Thoracic aorta (tissue), 2 donors: ENCODE measurements at regions not wholly inside any gene's neighbourhood (a gene's known extent, or its start where the extent isn't known, plus 50 kb on each side); places are given as distances from the start of the nearest gene placed in this dataset.

Experiments used
- ATAC-seq: fragments of 150-250 bp; one replicate; pipeline ENCODE4 v1.8.0; 2017; ENCODE audit warnings: low read depth; ENCODE audit not compliant: insufficient number of reproducible peaks, low FRiP score
- DNase-seq: peaks from one replicate; pipeline ENCODE4 v3.0.0-alpha.2; 2020; ENCODE audit warnings: low spot score
- H3K27ac ChIP-seq, 2 donors: fragments of 200-600 bp; sonication (generic); 1 replicate in 1 of 2; 2 replicates in 1 of 2; pipeline ENCODE4 v1.5.1; 2016; ENCODE audit warnings: mild to moderate bottlenecking in 2 of 2, moderate library complexity in 2 of 2
- H3K27me3 ChIP-seq: fragments of 200-600 bp; sonication (generic); replicated peaks from 2 replicates; pipeline ENCODE4 v1.6.0; 2016; ENCODE audit warnings: mild to moderate bottlenecking; ENCODE audit not compliant: insufficient read depth
- H3K36me3 ChIP-seq: fragments of 200-600 bp; sonication (generic); one replicate; pipeline ENCODE4 v1.5.1; 2016
- H3K4me1 ChIP-seq, 2 donors: fragments of 200-600 bp; sonication (generic); 1 replicate in 1 of 2; 2 replicates in 1 of 2; pipeline versions ENCODE4 v1.5.1 to v1.6.0; 2016; ENCODE audit warnings: low read depth in 2 of 2, mild to moderate bottlenecking in 1 of 2; ENCODE audit not compliant: control insufficient read depth in 1 of 2
- H3K4me3 ChIP-seq: fragments of 200-600 bp; sonication (generic); 2 replicates; pipeline ENCODE4 v1.5.1; 2016; ENCODE audit warnings: mild to moderate bottlenecking
- H3K9me3 ChIP-seq: fragments of 200-600 bp; sonication (generic); 2 replicates; pipeline ENCODE4 v1.5.1; 2016
- TF ChIP-seq, protein P1 (sequence below): fragments of 200-600 bp; sonication (generic); IDR thresholded peaks from one replicate; pipeline ENCODE4 v1.5.1; 2019; ENCODE audit warnings: antibody characterized with exemption

DNA sequence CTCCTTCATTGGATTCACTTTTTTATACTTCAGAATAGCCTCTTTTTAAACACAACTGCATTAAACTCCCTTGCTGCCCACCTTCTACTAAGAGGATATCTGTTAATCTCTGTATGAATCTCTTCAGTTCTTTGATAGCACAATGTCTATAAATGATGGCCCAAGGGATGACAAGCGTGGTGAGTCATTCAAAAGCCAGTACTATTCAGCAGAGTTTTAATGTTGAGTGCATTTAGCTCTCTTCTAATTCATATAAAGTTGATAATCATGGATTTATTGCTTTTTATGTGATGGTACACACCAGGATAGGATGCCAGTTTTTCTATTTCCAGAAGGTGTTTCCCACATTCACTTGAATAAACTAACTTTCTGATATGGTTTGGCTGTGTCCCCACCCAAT is 57.4 kb upstream of the HECTD2 start:
- Histone ChIP-seq H3K36me3 (no peaks in the 10 kb centered on the region), H3K9me3 (no peaks in the 10 kb centered on the region), H3K4me3 (no peak overlapping the region), H3K27ac (peak overlapping the region; percentile 93 to 94), H3K27me3 (no peaks in the 10 kb centered on the region), H3K4me1 (peaks cover 30 to 38% of the 10 kb centered on the region in 2 donors)
- TF ChIP-seq, protein P1, sequence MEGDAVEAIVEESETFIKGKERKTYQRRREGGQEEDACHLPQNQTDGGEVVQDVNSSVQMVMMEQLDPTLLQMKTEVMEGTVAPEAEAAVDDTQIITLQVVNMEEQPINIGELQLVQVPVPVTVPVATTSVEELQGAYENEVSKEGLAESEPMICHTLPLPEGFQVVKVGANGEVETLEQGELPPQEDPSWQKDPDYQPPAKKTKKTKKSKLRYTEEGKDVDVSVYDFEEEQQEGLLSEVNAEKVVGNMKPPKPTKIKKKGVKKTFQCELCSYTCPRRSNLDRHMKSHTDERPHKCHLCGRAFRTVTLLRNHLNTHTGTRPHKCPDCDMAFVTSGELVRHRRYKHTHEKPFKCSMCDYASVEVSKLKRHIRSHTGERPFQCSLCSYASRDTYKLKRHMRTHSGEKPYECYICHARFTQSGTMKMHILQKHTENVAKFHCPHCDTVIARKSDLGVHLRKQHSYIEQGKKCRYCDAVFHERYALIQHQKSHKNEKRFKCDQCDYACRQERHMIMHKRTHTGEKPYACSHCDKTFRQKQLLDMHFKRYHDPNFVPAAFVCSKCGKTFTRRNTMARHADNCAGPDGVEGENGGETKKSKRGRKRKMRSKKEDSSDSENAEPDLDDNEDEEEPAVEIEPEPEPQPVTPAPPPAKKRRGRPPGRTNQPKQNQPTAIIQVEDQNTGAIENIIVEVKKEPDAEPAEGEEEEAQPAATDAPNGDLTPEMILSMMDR, result no peak
- ATAC-seq (no peak), DNase-seq (no peak)

DNA sequence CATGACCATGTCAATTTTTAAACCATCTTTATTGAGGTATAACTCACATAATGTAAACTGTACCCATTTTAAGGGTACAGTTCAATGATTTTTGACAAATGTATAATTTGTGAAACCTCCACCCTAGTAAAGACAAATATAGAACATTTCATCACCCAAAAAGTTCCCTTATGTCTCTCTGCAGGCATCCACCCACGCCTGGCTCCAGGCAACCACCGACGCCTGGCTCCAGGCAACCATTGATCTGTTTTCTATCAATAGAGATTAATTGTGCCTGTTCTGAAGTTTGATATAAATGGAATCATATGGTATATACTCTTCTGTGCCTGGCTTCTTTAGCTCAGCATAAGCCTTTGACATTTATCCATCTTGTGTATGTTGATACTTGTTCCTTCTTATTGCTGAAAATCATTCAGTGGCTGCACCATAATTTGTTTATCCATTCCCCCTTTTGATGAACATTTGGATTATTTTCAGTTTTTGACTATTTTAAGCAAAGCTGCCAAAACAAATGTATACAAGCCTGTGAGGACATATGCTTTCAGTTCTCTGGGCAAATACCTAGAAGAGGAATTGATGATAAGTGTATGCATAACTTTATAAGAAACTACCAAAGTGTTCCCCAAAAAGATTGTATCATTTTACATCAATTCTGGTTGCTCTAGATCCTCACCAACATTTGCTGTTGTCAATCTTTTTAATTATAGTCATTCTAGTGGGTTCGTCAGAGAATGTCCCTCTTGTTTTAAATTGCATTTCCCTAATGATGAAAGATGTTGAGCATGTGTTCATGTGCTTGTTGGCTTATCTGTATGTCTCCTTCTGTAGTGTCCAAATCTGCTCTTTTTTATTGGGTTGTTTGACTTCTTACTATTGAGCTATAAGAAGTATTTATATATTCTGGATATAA is 55.7 kb upstream of the HECTD2 start:
- Histone ChIP-seq H3K4me1 (peaks cover 22 to 26% of the 10 kb centered on the region in 2 donors), H3K36me3 (no peaks in the 10 kb centered on the region), H3K4me3 (no peak overlapping the region), H3K27me3 (no peaks in the 10 kb centered on the region), H3K27ac (no peak overlapping the region), H3K9me3 (no peaks in the 10 kb centered on the region)
- TF ChIP-seq, protein P1, result no peak
- no peak for DNase-seq
- ATAC-seq, result no peak

DNA sequence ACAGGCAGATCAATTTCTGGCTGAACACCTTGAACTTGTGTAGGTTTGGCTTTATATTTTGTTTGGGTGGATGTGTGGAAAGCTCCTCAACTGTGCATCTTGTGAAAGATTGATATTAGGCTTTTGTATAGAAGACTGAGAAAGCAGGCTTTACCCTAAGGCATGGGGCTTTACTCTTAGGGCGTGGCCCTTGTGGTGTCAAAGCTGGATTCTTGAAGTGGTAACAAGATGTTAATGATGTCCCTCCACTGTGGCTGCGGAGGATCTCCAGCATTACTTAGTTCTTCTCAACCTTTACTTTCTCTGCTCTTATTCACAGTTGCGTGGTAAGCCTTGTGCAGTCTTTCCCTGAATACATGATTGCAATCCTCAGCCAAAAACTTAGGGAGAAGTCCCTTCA is 54.1 kb upstream of the HECTD2 start:
- no peak for ATAC-seq
- H3K4me3 ChIP-seq, result no peak overlapping the region
- TF ChIP-seq, protein P1, result no peak
- no peaks in the 10 kb centered on the region for H3K36me3 ChIP-seq
- no peak overlapping the region for H3K27ac ChIP-seq
- H3K4me1 ChIP-seq, result peaks cover 9 to 10% of the 10 kb centered on the region in 2 donors
- no peaks in the 10 kb centered on the region for H3K27me3 ChIP-seq
- no peak for DNase-seq
- H3K9me3 ChIP-seq, result no peaks in the 10 kb centered on the region

GRCh38 chr10:91357497-91357896 is 52.6 kb upstream of the HECTD2 start:
- no peak for DNase-seq
- H3K36me3 ChIP-seq, result no peaks in the 10 kb centered on the region
- H3K27ac ChIP-seq, result no peak overlapping the region
- H3K4me3 ChIP-seq, result no peak overlapping the region
- H3K9me3 ChIP-seq, result no peaks in the 10 kb centered on the region
- H3K27me3 ChIP-seq, result no peaks in the 10 kb centered on the region
- ATAC-seq, result no peak
- H3K4me1 ChIP-seq, result no peaks in the 10 kb centered on the region
- TF ChIP-seq, protein P1, result no peak
